Loucy (cell line): ENCODE measurements at regions not wholly inside any gene's neighbourhood (a gene's known extent, or its start where the extent isn't known, plus 50 kb on each side); places are given as distances from the start of the nearest gene placed in this dataset.

Source experiments
- EZH2phosphoT487 ChIP-seq: fragments of 200-600 bp; IDR thresholded peaks from 2 replicates; pipeline ENCODE4 v1.6.1; 2018; ENCODE audit warnings: antibody characterized with exemption, mild to moderate bottlenecking, moderate library complexity, borderline replicate concordance
- TF ChIP-seq, protein P1 (sequence below): fragments of 200-600 bp; sonication (generic); conservative IDR thresholded peaks from 2 replicates; pipeline ENCODE4 v1.5.1; 2014; ENCODE audit warnings: mild to moderate bottlenecking, antibody characterized with exemption, low read length

DNA sequence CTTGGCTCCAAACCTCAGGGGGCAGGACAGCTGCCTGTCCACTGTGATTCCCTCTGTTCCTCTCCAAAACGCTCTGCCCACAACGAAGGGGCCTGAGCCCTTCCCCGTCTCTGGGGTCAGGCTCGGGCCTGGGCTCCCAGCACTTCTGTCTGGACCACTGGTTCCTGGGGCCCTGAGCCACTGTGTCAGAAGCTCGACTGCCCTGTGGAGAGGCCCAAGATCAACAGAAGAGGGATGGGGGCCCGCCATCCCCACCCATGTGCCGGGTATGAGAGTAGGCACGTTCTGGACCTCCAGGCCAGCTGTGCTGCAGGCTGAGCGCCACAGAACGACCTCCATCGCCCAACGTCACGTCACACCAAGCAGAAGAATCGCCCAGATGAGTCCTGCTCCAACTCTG is 119.9 kb upstream of the HS6ST1 start:
- TF ChIP-seq, protein P1, sequence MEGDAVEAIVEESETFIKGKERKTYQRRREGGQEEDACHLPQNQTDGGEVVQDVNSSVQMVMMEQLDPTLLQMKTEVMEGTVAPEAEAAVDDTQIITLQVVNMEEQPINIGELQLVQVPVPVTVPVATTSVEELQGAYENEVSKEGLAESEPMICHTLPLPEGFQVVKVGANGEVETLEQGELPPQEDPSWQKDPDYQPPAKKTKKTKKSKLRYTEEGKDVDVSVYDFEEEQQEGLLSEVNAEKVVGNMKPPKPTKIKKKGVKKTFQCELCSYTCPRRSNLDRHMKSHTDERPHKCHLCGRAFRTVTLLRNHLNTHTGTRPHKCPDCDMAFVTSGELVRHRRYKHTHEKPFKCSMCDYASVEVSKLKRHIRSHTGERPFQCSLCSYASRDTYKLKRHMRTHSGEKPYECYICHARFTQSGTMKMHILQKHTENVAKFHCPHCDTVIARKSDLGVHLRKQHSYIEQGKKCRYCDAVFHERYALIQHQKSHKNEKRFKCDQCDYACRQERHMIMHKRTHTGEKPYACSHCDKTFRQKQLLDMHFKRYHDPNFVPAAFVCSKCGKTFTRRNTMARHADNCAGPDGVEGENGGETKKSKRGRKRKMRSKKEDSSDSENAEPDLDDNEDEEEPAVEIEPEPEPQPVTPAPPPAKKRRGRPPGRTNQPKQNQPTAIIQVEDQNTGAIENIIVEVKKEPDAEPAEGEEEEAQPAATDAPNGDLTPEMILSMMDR = no peak
- TF ChIP-seq EZH2phosphoT487 = no peak
